Fibroblast of lung (primary cell): ENCODE measurements at regions not wholly inside any gene's neighbourhood (a gene's known extent, or its start where the extent isn't known, plus 50 kb on each side); places are given as distances from the start of the nearest gene placed in this dataset.

ENCODE experiments used
- DNase-seq, 2 donors: peaks; one replicate each; pipeline versions ENCODE4 v3.0.0 to v3.0.0-alpha.2; 2010; ENCODE audit warnings: low read depth in 2 of 2
- H2AFZ ChIP-seq: 2 replicates; pipeline ENCODE4 v1.5.1; 2012; ENCODE audit warnings: low read length, control low read depth, inconsistent platforms
- H3K27ac ChIP-seq: 2 replicates; pipeline ENCODE4 v1.5.1; 2011; ENCODE audit warnings: low read length, control low read depth; ENCODE audit not compliant: insufficient read depth
- H3K27me3 ChIP-seq: 2 replicates; pipeline ENCODE4 v1.5.1; 2011; ENCODE audit warnings: mild to moderate bottlenecking, low read length; ENCODE audit not compliant: control insufficient read depth, insufficient read depth
- H3K36me3 ChIP-seq: 2 replicates; pipeline ENCODE4 v1.5.1; 2011; ENCODE audit warnings: low read length; ENCODE audit not compliant: control insufficient read depth, insufficient read depth
- H3K4me1 ChIP-seq: 2 replicates; pipeline ENCODE4 v1.5.1; 2011; ENCODE audit warnings: low read length; ENCODE audit not compliant: control insufficient read depth, insufficient read depth; ENCODE audit errors: extremely low read depth
- H3K4me2 ChIP-seq: 2 replicates; pipeline ENCODE4 v1.5.1; 2011; ENCODE audit warnings: low read length, control low read depth; ENCODE audit not compliant: insufficient read depth; ENCODE audit errors: extremely low read depth
- H3K4me3 ChIP-seq, 4 experiments: fragments of 200-600 bp in 1 of 4; sonication (generic) in 1 of 4; replicated peaks in 1 of 4; 2 replicates each; pipeline ENCODE4 v1.5.1; 2011 to 2016; ENCODE audit warnings: low read length in 4 of 4, low read depth in 3 of 4, mild to moderate bottlenecking in 3 of 4, control low read depth in 2 of 4, inconsistent platforms in 1 of 4, mixed read lengths in 1 of 4; ENCODE audit not compliant: insufficient read depth in 1 of 4; ENCODE audit errors: control extremely low read depth in 1 of 4
- H3K79me2 ChIP-seq: 2 replicates; pipeline ENCODE4 v1.5.1; 2012; ENCODE audit warnings: mild to moderate bottlenecking, low read length, inconsistent platforms; ENCODE audit not compliant: control insufficient read depth, insufficient read depth
- H3K9ac ChIP-seq: 2 replicates; pipeline ENCODE4 v1.5.1; 2011; ENCODE audit warnings: mild to moderate bottlenecking, low read length, control low read depth; ENCODE audit not compliant: insufficient read depth
- H3K9me3 ChIP-seq: 2 replicates; pipeline ENCODE4 v1.5.1; 2012; ENCODE audit warnings: low read depth, low read length; ENCODE audit not compliant: control insufficient read depth, insufficient read depth
- H4K20me1 ChIP-seq: 2 replicates; pipeline ENCODE4 v1.5.1; 2011; ENCODE audit warnings: low read length; ENCODE audit not compliant: control insufficient read depth, insufficient read depth; ENCODE audit errors: extremely low read depth
- CTCF ChIP-seq, 2 donors: IDR thresholded peaks in 1 of 2; conservative IDR thresholded peaks in 1 of 2; 1 replicate in 1 of 2; 2 replicates in 1 of 2; pipeline ENCODE4 v1.5.1; 2011 to 2012; ENCODE audit warnings: low read length in 2 of 2, control low read depth in 1 of 2, inconsistent platforms in 1 of 2, low read depth in 1 of 2, mild to moderate bottlenecking in 1 of 2
- EZH2 ChIP-seq: IDR thresholded peaks from 2 replicates; pipeline ENCODE4 v1.5.1; 2012; ENCODE audit warnings: low read length, control low read depth, mild to moderate bottlenecking; ENCODE audit errors: missing control alignments

- DNase-seq: peak in 1 of 2 donors; percentile 98
- TF ChIP-seq EZH2: no peak
- TF ChIP-seq CTCF (conservative IDR thresholded peaks at IDR 0.05 in 1 of 2, IDR thresholded peaks at IDR 0.05 in 1 of 2; ENCODE audit: low read depth in 1 of 2, low read length in 2 of 2): no peak
These were observed 482.9 kb downstream of the PTPRU start for GRCh38 chr1:29719253-29719652.

GRCh38 chr1:29718791-29719190 lies 482.5 kb downstream of the PTPRU start:
- H3K4me3 ChIP-seq: no peak overlapping the region
- H4K20me1 ChIP-seq: no peaks in the 10 kb centered on the region
- no peaks in the 10 kb centered on the region for H3K27me3 ChIP-seq
- no peak for DNase-seq
- H3K9me3 ChIP-seq: no peaks in the 10 kb centered on the region
- no peak overlapping the region for H3K4me2 ChIP-seq
- no peaks in the 10 kb centered on the region for H3K79me2 ChIP-seq
- H3K4me1 ChIP-seq: no peaks in the 10 kb centered on the region
- no peak overlapping the region for H3K27ac ChIP-seq
- H3K9ac ChIP-seq: no peak overlapping the region
- no peaks in the 10 kb centered on the region for H3K36me3 ChIP-seq
- TF ChIP-seq EZH2 (no peak), CTCF (conservative IDR thresholded peaks at IDR 0.05 in 1 of 2, IDR thresholded peaks at IDR 0.05 in 1 of 2; ENCODE audit: low read depth in 1 of 2, low read length in 2 of 2) (no peak)
- no peak overlapping the region for H2AFZ ChIP-seq

More at GRCh38 chr1:29719253-29719652, 482.9 kb downstream of the PTPRU start:
- Histone ChIP-seq H3K27ac (no peak overlapping the region), H3K4me2 (no peak overlapping the region), H3K9ac (no peak overlapping the region), H3K36me3 (no peaks in the 10 kb centered on the region), H3K9me3 (no peaks in the 10 kb centered on the region), H3K27me3 (no peaks in the 10 kb centered on the region), H3K4me1 (no peaks in the 10 kb centered on the region), H2AFZ (no peak overlapping the region), H3K79me2 (no peaks in the 10 kb centered on the region), H4K20me1 (no peaks in the 10 kb centered on the region), H3K4me3 (no peak overlapping the region)

GRCh38 chr1:29716306-29716705 lies 480.0 kb downstream of the PTPRU start:
- Histone ChIP-seq H3K9me3 (no peaks in the 10 kb centered on the region), H3K36me3 (no peaks in the 10 kb centered on the region), H3K79me2 (no peaks in the 10 kb centered on the region), H3K4me3 (no peak overlapping the region), H3K27me3 (no peaks in the 10 kb centered on the region), H3K9ac (no peak overlapping the region), H3K27ac (no peak overlapping the region), H3K4me2 (no peak overlapping the region), H3K4me1 (peaks cover 4% of the 10 kb centered on the region), H4K20me1 (no peaks in the 10 kb centered on the region), H2AFZ (no peak overlapping the region)
- DNase-seq: no peak
- TF ChIP-seq CTCF (conservative IDR thresholded peaks at IDR 0.05 in 1 of 2, IDR thresholded peaks at IDR 0.05 in 1 of 2; ENCODE audit: low read depth in 1 of 2, low read length in 2 of 2): no peak
- no peak for TF ChIP-seq EZH2
